ACC112 (cell line): ENCODE measurements at regions not wholly inside any gene's neighbourhood (a gene's known extent, or its start where the extent isn't known, plus 50 kb on each side); places are given as distances from the start of the nearest gene placed in this dataset.
A peak's percentile ranks its signal among the peaks of the same experiment; 100 is the strongest.
"Not testable (repeated sequence)": the region's sequence is repeated elsewhere in the genome, so short reads cannot be mapped to it uniquely, and the experiment has no call there.

ENCODE experiments used
- H2AFZ ChIP-seq: fragments of 200-600 bp; sonication (generic); one replicate; pipeline ENCODE4 v1.6.0; 2017; ENCODE audit warnings: antibody characterized with exemption, low read length; ENCODE audit not compliant: unreplicated experiment
- H3K27ac ChIP-seq: fragments of 200-600 bp; sonication (generic); 2 replicates; pipeline ENCODE4 v1.5.1; 2014; ENCODE audit warnings: low read depth, mild to moderate bottlenecking, antibody characterized with exemption, low read length, moderate library complexity
- H3K27me3 ChIP-seq: fragments of 200-600 bp; sonication (generic); 2 replicates; pipeline ENCODE4 v1.6.1; 2014; ENCODE audit warnings: mild to moderate bottlenecking, antibody characterized with exemption, low read length, moderate library complexity, mixed read lengths; ENCODE audit not compliant: insufficient read depth
- H3K36me3 ChIP-seq: fragments of 200-600 bp; sonication (generic); 2 replicates; pipeline ENCODE4 v1.6.1; 2016; ENCODE audit warnings: mild to moderate bottlenecking, antibody characterized with exemption, low read length, moderate library complexity, mixed read lengths; ENCODE audit not compliant: insufficient read depth
- H3K4me1 ChIP-seq: fragments of 200-600 bp; sonication (generic); one replicate; pipeline ENCODE4 v1.6.1; 2016; ENCODE audit warnings: low read length, mixed read lengths; ENCODE audit not compliant: insufficient read depth, unreplicated experiment, control insufficient read depth
- H3K4me3 ChIP-seq: fragments of 200-600 bp; sonication (generic); 2 replicates; pipeline ENCODE4 v1.5.1; 2014; ENCODE audit warnings: mild to moderate bottlenecking, low read depth, low read length
- H3K79me2 ChIP-seq: fragments of 200-600 bp; sonication (generic); one replicate; pipeline ENCODE4 v1.6.0; 2016; ENCODE audit warnings: low read length; ENCODE audit not compliant: control insufficient read depth, unreplicated experiment, insufficient read depth

GRCh38 chr9:31418419-31418818, 966.0 kb upstream of the ACO1 start:
- Histone ChIP-seq H3K36me3 (no peaks in the 10 kb centered on the region), H3K27ac (no peak overlapping the region), H2AFZ (peak overlapping the region; percentile 94), H3K4me1 (no peaks in the 10 kb centered on the region), H3K79me2 (no peaks in the 10 kb centered on the region), H3K27me3 (no peaks in the 10 kb centered on the region), H3K4me3 (peak overlapping the region; percentile 72)

- H3K36me3 ChIP-seq, H3K4me1 ChIP-seq, H3K27ac ChIP-seq, H3K4me3 ChIP-seq, H3K79me2 ChIP-seq, H2AFZ ChIP-seq, H3K27me3 ChIP-seq: not testable (repeated sequence)
Measured at GRCh38 chr9:31443630-31444457, 940.6 kb upstream of the ACO1 start.

- Histone ChIP-seq H3K36me3 (no peaks in the 10 kb centered on the region), H3K27ac (no peak overlapping the region), H3K4me3 (no peak overlapping the region), H3K4me1 (peaks cover 7% of the 10 kb centered on the region), H3K79me2 (no peaks in the 10 kb centered on the region), H3K27me3 (no peaks in the 10 kb centered on the region), H2AFZ (peak overlapping the region; percentile 15)
Measured at GRCh38 chr9:31445357-31445756, 939.1 kb upstream of the ACO1 start.

GRCh38 chr9:31445960-31446359, 938.5 kb upstream of the ACO1 start:
- H2AFZ ChIP-seq: no peak overlapping the region
- no peaks in the 10 kb centered on the region for H3K27me3 ChIP-seq
- H3K4me1 ChIP-seq: peaks cover 7% of the 10 kb centered on the region
- no peaks in the 10 kb centered on the region for H3K79me2 ChIP-seq
- no peak overlapping the region for H3K4me3 ChIP-seq
- no peak overlapping the region for H3K27ac ChIP-seq
- no peaks in the 10 kb centered on the region for H3K36me3 ChIP-seq

- Histone ChIP-seq H3K4me3 (no peak overlapping the region), H2AFZ (no peak overlapping the region), H3K4me1 (no peaks in the 10 kb centered on the region), H3K27ac (no peak overlapping the region), H3K79me2 (no peaks in the 10 kb centered on the region), H3K36me3 (no peaks in the 10 kb centered on the region), H3K27me3 (no peaks in the 10 kb centered on the region)
Measured at GRCh38 chr9:31467075-31467474, 917.4 kb upstream of the ACO1 start.

- no peaks in the 10 kb centered on the region for H3K79me2 ChIP-seq
- H3K27ac ChIP-seq: no peak overlapping the region
- no peaks in the 10 kb centered on the region for H3K27me3 ChIP-seq
- no peak overlapping the region for H2AFZ ChIP-seq
- H3K36me3 ChIP-seq: no peaks in the 10 kb centered on the region
- no peaks in the 10 kb centered on the region for H3K4me1 ChIP-seq
- H3K4me3 ChIP-seq: no peak overlapping the region
Measured at GRCh38 chr9:31470051-31470450, 914.4 kb upstream of the ACO1 start.

- H3K4me3 ChIP-seq: no peak overlapping the region
- H3K79me2 ChIP-seq: no peaks in the 10 kb centered on the region
- H3K27ac ChIP-seq: no peak overlapping the region
- H3K4me1 ChIP-seq: no peaks in the 10 kb centered on the region
- H2AFZ ChIP-seq: no peak overlapping the region
- H3K36me3 ChIP-seq: no peaks in the 10 kb centered on the region
- no peaks in the 10 kb centered on the region for H3K27me3 ChIP-seq
Measured at GRCh38 chr9:31471010-31471409, 913.4 kb upstream of the ACO1 start.

GRCh38 chr9:31486630-31487029, 897.8 kb upstream of the ACO1 start:
- 0 out of 2 replicates have a peak, but pooled peaks cover under 1% of the 10 kb centered on the region for H3K27me3 ChIP-seq

GRCh38 chr9:31490551-31491106, 893.8 kb upstream of the ACO1 start:
- no peak overlapping the region for H3K4me3 ChIP-seq
- H2AFZ ChIP-seq: no peak overlapping the region
- H3K4me1 ChIP-seq: no peaks in the 10 kb centered on the region
- no peaks in the 10 kb centered on the region for H3K79me2 ChIP-seq
- H3K36me3 ChIP-seq: no peaks in the 10 kb centered on the region
- H3K27ac ChIP-seq: no peak overlapping the region
- 0 out of 2 replicates have a peak, but pooled peaks cover 3% of the 10 kb centered on the region for H3K27me3 ChIP-seq

More at GRCh38 chr9:31486630-31487029, 897.8 kb upstream of the ACO1 start:
- Histone ChIP-seq H3K36me3 (no peaks in the 10 kb centered on the region), H3K79me2 (no peaks in the 10 kb centered on the region), H3K4me1 (no peaks in the 10 kb centered on the region), H3K4me3 (no peak overlapping the region), H2AFZ (no peak overlapping the region), H3K27ac (no peak overlapping the region)

- no peak overlapping the region for H2AFZ ChIP-seq
- H3K27ac ChIP-seq: no peak overlapping the region
- no peak overlapping the region for H3K4me3 ChIP-seq
- H3K79me2 ChIP-seq: no peaks in the 10 kb centered on the region
- 0 out of 2 replicates have a peak, but pooled peaks cover 3% of the 10 kb centered on the region for H3K27me3 ChIP-seq
- no peaks in the 10 kb centered on the region for H3K4me1 ChIP-seq
- H3K36me3 ChIP-seq: no peaks in the 10 kb centered on the region
Measured at GRCh38 chr9:31492229-31492628, 892.2 kb upstream of the ACO1 start.

GRCh38 chr9:31500422-31500821, 884.0 kb upstream of the ACO1 start:
- no peak overlapping the region for H3K27ac ChIP-seq
- no peak overlapping the region for H3K4me3 ChIP-seq
- no peaks in the 10 kb centered on the region for H3K36me3 ChIP-seq
- no peaks in the 10 kb centered on the region for H3K4me1 ChIP-seq
- no peak overlapping the region for H2AFZ ChIP-seq
- no peaks in the 10 kb centered on the region for H3K27me3 ChIP-seq
- H3K79me2 ChIP-seq: no peaks in the 10 kb centered on the region
